GM23248 (cell line): ENCODE measurements at regions not wholly inside any gene's neighbourhood (a gene's known extent, or its start where the extent isn't known, plus 50 kb on each side); places are given as distances from the start of the nearest gene placed in this dataset.

ENCODE experiments used
- DNase-seq: peaks from one replicate; pipeline ENCODE4 v3.0.0-alpha.2; 2015
- H2AFZ ChIP-seq: fragments of 200-600 bp; sonication (generic); 2 replicates; pipeline ENCODE4 v1.6.1; 2016; ENCODE audit warnings: antibody characterized with exemption
- H3F3A ChIP-seq: fragments of 200-600 bp; sonication (generic); 2 replicates; pipeline ENCODE4 v1.6.1; 2016; ENCODE audit warnings: mild to moderate bottlenecking, antibody characterized with exemption, mixed run types; ENCODE audit not compliant: insufficient read depth
- H3K27ac ChIP-seq: fragments of 200-600 bp; sonication (generic); 2 replicates; pipeline ENCODE4 v1.5.1; 2016; ENCODE audit warnings: mild to moderate bottlenecking
- H3K27me3 ChIP-seq: fragments of 200-600 bp; sonication (generic); replicated peaks from 2 replicates; pipeline ENCODE4 v1.6.1; 2016; ENCODE audit warnings: mild to moderate bottlenecking; ENCODE audit not compliant: insufficient read depth
- H3K36me3 ChIP-seq: fragments of 200-600 bp; sonication (generic); 2 replicates; pipeline ENCODE4 v1.6.1; 2016; ENCODE audit warnings: low read depth, mild to moderate bottlenecking
- H3K4me1 ChIP-seq: fragments of 200-600 bp; sonication (generic); 2 replicates; pipeline ENCODE4 v1.6.1; 2016; ENCODE audit warnings: mild to moderate bottlenecking; ENCODE audit not compliant: insufficient read depth
- H3K4me2 ChIP-seq: fragments of 200-600 bp; sonication (generic); one replicate; pipeline ENCODE4 v1.6.1; 2016; ENCODE audit warnings: mild to moderate bottlenecking; ENCODE audit not compliant: unreplicated experiment
- H3K4me3 ChIP-seq: fragments of 200-600 bp; sonication (generic); 2 replicates; pipeline ENCODE4 v1.5.1; 2016; ENCODE audit warnings: mild to moderate bottlenecking
- H3K79me2 ChIP-seq: fragments of 200-600 bp; sonication (generic); 2 replicates; pipeline ENCODE4 v1.6.1; 2016; ENCODE audit warnings: mild to moderate bottlenecking; ENCODE audit not compliant: insufficient read depth
- H3K9ac ChIP-seq: fragments of 200-600 bp; sonication (generic); 2 replicates; pipeline ENCODE4 v1.6.1; 2016; ENCODE audit warnings: mild to moderate bottlenecking
- H3K9me2 ChIP-seq: fragments of 200-600 bp; sonication (generic); 2 replicates; pipeline ENCODE4 v1.6.1; 2016; ENCODE audit warnings: mixed run types, mild to moderate bottlenecking, moderate library complexity; ENCODE audit not compliant: insufficient read depth
- H3K9me3 ChIP-seq: fragments of 200-600 bp; sonication (generic); one replicate; pipeline ENCODE4 v1.6.1; 2017; ENCODE audit warnings: low read depth
- H4K20me1 ChIP-seq: fragments of 200-600 bp; sonication (generic); 2 replicates; pipeline ENCODE4 v1.6.0; 2016; ENCODE audit not compliant: insufficient read depth
- EZH2 ChIP-seq: fragments of 200-600 bp; sonication (generic); IDR thresholded peaks from 2 replicates; pipeline ENCODE4 v1.6.1; 2018; ENCODE audit warnings: antibody characterized with exemption, mild to moderate bottlenecking; ENCODE audit not compliant: insufficient read depth, poor library complexity, severe bottlenecking
- EZH2phosphoT487 ChIP-seq: fragments of 200-600 bp; sonication (generic); IDR thresholded peaks from 2 replicates; pipeline ENCODE4 v1.6.1; 2018; ENCODE audit warnings: antibody characterized with exemption, moderate library complexity, mild to moderate bottlenecking, low read depth; ENCODE audit not compliant: insufficient read depth
- WGBS, 2 experiments: methylation state at CpG; one replicate each; pipeline ENCODE4 v1.1.6; 2015 to 2017; ENCODE audit warnings: low lambda C conversion rate in 2 of 2, low coverage in 1 of 2; ENCODE audit errors: missing lambda C conversion rate in 2 of 2; 5-methylcytosine and 5-hydroxymethylcytosine counted together
- in situ Hi-C: fragments of 300-500 bp; cut with MboI; formaldehyde crosslinking; loops from 2 replicates; pipeline ENCODE4 v1.15.0; 2020

DNA sequence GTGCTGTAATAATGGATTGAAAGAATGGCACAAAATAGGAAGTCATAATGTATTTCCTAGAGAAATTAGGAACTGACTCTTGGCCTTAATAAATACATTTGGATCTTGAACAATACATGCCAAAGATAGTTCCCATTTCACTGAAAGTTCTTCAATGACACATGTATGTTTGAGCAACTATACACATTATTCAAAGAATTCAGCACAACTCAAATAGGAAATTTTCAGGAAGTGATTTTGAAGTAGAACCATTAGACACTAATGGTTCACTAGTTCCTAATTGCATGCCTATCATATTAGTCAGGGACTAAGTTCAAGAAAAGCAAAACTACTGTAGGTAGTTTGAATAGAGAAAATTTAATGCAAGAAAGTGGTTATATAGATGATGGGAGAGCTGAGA lies 404.7 kb downstream of the LMO4 start:
- Histone ChIP-seq H3K27ac (no peak overlapping the region), H3K9me3 (no peaks in the 10 kb centered on the region), H3K4me2 (no peak overlapping the region), H3K36me3 (no peaks in the 10 kb centered on the region), H4K20me1 (no peaks in the 10 kb centered on the region), H3K27me3 (no peaks in the 10 kb centered on the region), H3K9ac (no peak overlapping the region), H3K4me1 (no peaks in the 10 kb centered on the region), H3K9me2 (no peaks in the 10 kb centered on the region), H3K79me2 (no peaks in the 10 kb centered on the region), H2AFZ (no peak overlapping the region), H3K4me3 (no peak overlapping the region), H3F3A (no peaks in the 10 kb centered on the region)
- TF ChIP-seq EZH2 = no peak
- no peak for TF ChIP-seq EZH2phosphoT487
- DNase-seq = no peak
- in situ Hi-C loops = no loop called here

DNA sequence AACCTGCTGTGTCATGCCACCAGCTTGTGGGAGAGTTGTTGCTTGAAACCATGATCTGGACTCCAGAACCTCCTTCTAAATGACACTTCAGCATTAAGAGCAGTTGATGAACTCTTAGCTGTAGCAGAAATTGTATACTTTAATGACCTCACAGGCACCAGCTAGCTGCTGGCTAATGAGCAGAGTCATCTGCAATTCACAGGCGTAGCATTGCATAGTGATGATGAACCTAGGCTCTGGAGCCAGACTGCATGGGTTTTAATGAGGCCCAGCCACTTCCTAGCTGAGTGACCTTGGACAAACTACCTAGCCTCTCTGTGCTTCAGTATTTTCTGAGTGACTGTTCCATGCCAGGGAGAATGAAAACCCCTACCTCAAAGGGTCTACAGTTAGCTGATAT lies 407.1 kb downstream of the LMO4 start:
- no peak for TF ChIP-seq EZH2
- TF ChIP-seq EZH2phosphoT487 = no peak
- Histone ChIP-seq H3K4me2 (no peak overlapping the region), H3K27me3 (no peaks in the 10 kb centered on the region), H3K27ac (no peak overlapping the region), H3K4me1 (no peaks in the 10 kb centered on the region), H3F3A (no peaks in the 10 kb centered on the region), H3K9me2 (no peaks in the 10 kb centered on the region), H4K20me1 (no peaks in the 10 kb centered on the region), H3K79me2 (no peaks in the 10 kb centered on the region), H3K9me3 (no peaks in the 10 kb centered on the region), H3K36me3 (no peaks in the 10 kb centered on the region), H2AFZ (no peak overlapping the region), H3K9ac (no peak overlapping the region), H3K4me3 (no peak overlapping the region)
- WGBS, 2 experiments = 77 to 86% methylated on average over 1 of the region's 1 CpG
- peak; percentile 26 for DNase-seq
- in situ Hi-C loops = no loop called here

DNA sequence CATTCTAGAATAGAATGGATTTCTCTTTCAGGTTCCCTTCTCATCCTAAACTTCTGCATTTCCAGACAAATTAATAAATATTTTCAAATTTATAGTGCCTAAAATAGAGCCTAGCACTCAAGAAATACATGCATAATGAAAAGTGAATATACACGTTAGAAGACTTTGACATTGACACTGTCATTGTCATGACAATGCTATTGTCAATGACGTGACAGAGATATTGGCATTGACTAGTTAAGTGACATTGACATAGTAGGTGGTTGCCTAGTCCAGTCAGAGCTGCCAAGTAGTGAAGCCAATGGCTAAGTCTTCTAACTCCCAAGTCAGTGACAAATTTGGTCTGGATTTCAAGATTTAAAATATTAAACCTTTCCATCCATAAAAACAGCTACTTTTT lies 410.5 kb downstream of the LMO4 start:
- no peaks in the 10 kb centered on the region for H3K4me1 ChIP-seq

DNA sequence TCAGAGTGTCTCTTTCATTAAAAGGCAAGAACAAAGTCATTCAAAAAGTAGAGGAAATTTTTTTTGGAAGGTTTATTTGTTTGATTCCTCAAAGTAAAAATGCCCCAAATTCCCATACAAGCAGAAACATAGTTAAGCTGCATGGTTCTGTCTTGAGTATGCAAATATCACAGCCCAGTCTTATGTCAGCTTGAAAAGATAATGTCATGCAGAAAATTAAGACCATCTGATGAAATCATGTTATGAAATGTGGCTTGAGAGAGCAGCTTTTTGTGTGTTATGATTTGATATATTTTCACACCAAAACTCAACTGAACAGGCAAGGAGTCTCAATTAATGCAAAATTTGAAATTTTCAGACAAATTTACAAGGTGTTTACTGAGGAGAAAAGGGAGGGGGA lies 411.0 kb downstream of the LMO4 start:
- Histone ChIP-seq H3K36me3 (no peaks in the 10 kb centered on the region), H3K9me3 (no peaks in the 10 kb centered on the region), H3K9me2 (no peaks in the 10 kb centered on the region), H3K4me2 (no peak overlapping the region), H2AFZ (no peak overlapping the region), H3K27ac (no peak overlapping the region), H3K4me1 (no peaks in the 10 kb centered on the region), H3K4me3 (no peak overlapping the region), H3K27me3 (no peaks in the 10 kb centered on the region), H3K79me2 (no peaks in the 10 kb centered on the region), H3K9ac (no peak overlapping the region), H4K20me1 (no peaks in the 10 kb centered on the region), H3F3A (no peaks in the 10 kb centered on the region)
- no peak for DNase-seq
- TF ChIP-seq EZH2phosphoT487 (no peak), EZH2 (no peak)
- in situ Hi-C loops = no loop called here

More for the DNA sequence above, 410.5 kb downstream of the LMO4 start:
- no peaks in the 10 kb centered on the region for H3F3A ChIP-seq
- no peaks in the 10 kb centered on the region for H3K9me2 ChIP-seq
- 29 to 40% methylated on average over 2 of the region's 2 CpGs for WGBS, 2 experiments
- H3K36me3 ChIP-seq = no peaks in the 10 kb centered on the region
- DNase-seq = no peak
- no peaks in the 10 kb centered on the region for H4K20me1 ChIP-seq
- H3K27ac ChIP-seq = no peak overlapping the region
- H3K79me2 ChIP-seq = no peaks in the 10 kb centered on the region
- H3K9me3 ChIP-seq = no peaks in the 10 kb centered on the region
- no peak overlapping the region for H3K4me3 ChIP-seq
- H2AFZ ChIP-seq = no peak overlapping the region
- H3K4me2 ChIP-seq = no peak overlapping the region
- TF ChIP-seq EZH2phosphoT487 (no peak), EZH2 (no peak)
- no peaks in the 10 kb centered on the region for H3K27me3 ChIP-seq
- in situ Hi-C loops = no loop called here
- no peak overlapping the region for H3K9ac ChIP-seq

DNA sequence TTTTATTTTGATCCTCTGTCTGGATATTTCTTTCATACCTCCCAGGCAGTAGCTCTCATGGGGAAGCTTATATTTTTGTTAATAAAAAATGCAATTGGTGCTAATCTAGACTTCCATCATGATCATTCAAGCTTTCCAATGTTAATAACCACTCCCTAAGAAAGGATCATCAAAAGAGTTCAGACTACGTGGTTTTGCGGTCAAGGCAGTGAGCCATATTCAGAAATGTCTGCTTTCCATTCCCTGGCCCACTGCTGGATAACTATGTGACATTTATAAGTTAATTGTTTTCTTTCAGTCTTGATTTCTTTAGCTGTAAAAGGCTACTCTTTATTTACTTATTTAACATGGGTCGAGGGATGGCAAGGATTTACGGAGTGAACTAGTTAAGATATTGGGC lies 414.6 kb downstream of the LMO4 start:
- Histone ChIP-seq H3K27ac (no peak overlapping the region), H3K9me2 (no peaks in the 10 kb centered on the region), H3K4me1 (no peaks in the 10 kb centered on the region), H3K9ac (no peak overlapping the region), H3K36me3 (no peaks in the 10 kb centered on the region), H3F3A (no peaks in the 10 kb centered on the region), H2AFZ (no peak overlapping the region), H3K9me3 (no peaks in the 10 kb centered on the region), H3K4me3 (no peak overlapping the region), H3K4me2 (no peak overlapping the region), H3K27me3 (no peaks in the 10 kb centered on the region), H4K20me1 (no peaks in the 10 kb centered on the region), H3K79me2 (no peaks in the 10 kb centered on the region)
- 93 to 100% methylated on average over 4 of the region's 4 CpGs for WGBS, 2 experiments
- TF ChIP-seq EZH2 = no peak
- no peak for TF ChIP-seq EZH2phosphoT487
- DNase-seq = no peak
- in situ Hi-C loops = no loop called here
